Esophagus muscularis mucosa (tissue), 4 donors: ENCODE measurements at regions not wholly inside any gene's neighbourhood (a gene's known extent, or its start where the extent isn't known, plus 50 kb on each side); places are given as distances from the start of the nearest gene placed in this dataset.

ENCODE experiments used
- DNase-seq: peaks from one replicate; pipeline ENCODE4 v3.0.0-alpha.2; 2017; ENCODE audit errors: extremely low spot score
- H3K27ac ChIP-seq, 4 donors: fragments of 200-600 bp; sonication (generic); replicated peaks in 1 of 4; 1 replicate in 3 of 4; 2 replicates in 1 of 4; pipeline ENCODE4 v1.5.1; 2016 to 2019; ENCODE audit warnings: mild to moderate bottlenecking in 1 of 4
- H3K27me3 ChIP-seq, 4 donors: fragments of 200-600 bp; sonication (generic); one replicate each; pipeline versions ENCODE4 v1.5.1 to v1.6.0; 2016 to 2019
- H3K36me3 ChIP-seq, 4 donors: fragments of 200-600 bp; sonication (generic); one replicate each; pipeline ENCODE4 v1.5.1; 2016 to 2019
- H3K4me1 ChIP-seq, 4 donors: fragments of 200-600 bp; sonication (generic); one replicate each; pipeline ENCODE4 v1.5.1; 2016 to 2019
- H3K4me3 ChIP-seq, 4 donors: fragments of 200-600 bp; sonication (generic); 1 replicate in 2 of 4; 2 replicates in 2 of 4; pipeline ENCODE4 v1.5.1; 2016 to 2019; ENCODE audit warnings: mild to moderate bottlenecking in 4 of 4, moderate library complexity in 1 of 4
- H3K9me3 ChIP-seq, 4 donors: fragments of 200-600 bp; sonication (generic); 1 replicate in 3 of 4; 2 replicates in 1 of 4; pipeline ENCODE4 v1.5.1; 2016 to 2019
- EP300 ChIP-seq: sonication (generic); formaldehyde crosslinking; IDR thresholded peaks from one replicate; pipeline ENCODE4 v1.6.1; 2017; ENCODE audit warnings: antibody characterized with exemption
- POLR2A ChIP-seq: fragments of 450-650 bp; IDR thresholded peaks from one replicate; pipeline ENCODE4 v1.6.1; 2017; ENCODE audit warnings: antibody characterized with exemption, moderate library complexity, mild to moderate bottlenecking, low read depth
- POLR2AphosphoS5 ChIP-seq, 2 donors: sonication (generic); formaldehyde crosslinking; IDR thresholded peaks; one replicate each; pipeline ENCODE4 v1.6.1; 2017; ENCODE audit warnings: antibody characterized with exemption in 2 of 2
- WGBS: methylation state at CpG from one replicate; pipeline ENCODE4 v1.1.5; 2018; 5-methylcytosine and 5-hydroxymethylcytosine counted together
- intact Hi-C: fragments of 100-400 bp; cut with DNase I; formaldehyde crosslinking; loops from one replicate; pipeline ENCODE4 v1.15.1; 2023
- TF ChIP-seq, protein P1 (sequence below), 3 experiments: fragments of 200-600 bp in 2 of 3; fragments of 450-650 bp in 1 of 3; sonication (generic) in 2 of 3; IDR thresholded peaks; one replicate each; pipeline ENCODE4 v1.5.1; 2017 to 2019; ENCODE audit warnings: antibody characterized with exemption in 3 of 3, mild to moderate bottlenecking in 2 of 3, moderate library complexity in 1 of 3

DNA sequence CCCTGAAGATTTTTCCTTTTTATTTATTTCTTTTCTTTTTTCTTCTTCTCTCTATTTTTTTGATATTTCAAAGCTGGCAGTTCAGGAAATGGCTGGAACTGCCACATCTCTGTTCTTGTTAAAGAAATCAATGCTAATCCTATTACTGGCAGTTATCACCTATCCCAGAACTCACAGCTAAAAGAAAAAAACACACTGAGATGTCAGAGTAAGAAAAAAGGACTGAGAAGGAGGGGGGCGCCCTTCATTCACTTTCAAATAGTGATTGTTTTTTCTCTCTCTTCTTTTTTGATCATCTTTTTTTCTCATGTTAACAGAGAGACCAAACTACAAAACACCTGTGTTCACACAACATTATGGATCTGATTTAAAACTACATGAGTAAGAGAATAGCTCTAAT is 337.1 kb downstream of the IL20RB start:
- H3K4me3 ChIP-seq: no peak overlapping the region
- no peak for DNase-seq
- WGBS: 57% methylated on average over 1 of the region's 1 CpG
- TF ChIP-seq EP300 (no peak), POLR2AphosphoS5 (IDR thresholded peaks at IDR 0.05) (no peak), POLR2A (no peak)
- TF ChIP-seq, protein P1, sequence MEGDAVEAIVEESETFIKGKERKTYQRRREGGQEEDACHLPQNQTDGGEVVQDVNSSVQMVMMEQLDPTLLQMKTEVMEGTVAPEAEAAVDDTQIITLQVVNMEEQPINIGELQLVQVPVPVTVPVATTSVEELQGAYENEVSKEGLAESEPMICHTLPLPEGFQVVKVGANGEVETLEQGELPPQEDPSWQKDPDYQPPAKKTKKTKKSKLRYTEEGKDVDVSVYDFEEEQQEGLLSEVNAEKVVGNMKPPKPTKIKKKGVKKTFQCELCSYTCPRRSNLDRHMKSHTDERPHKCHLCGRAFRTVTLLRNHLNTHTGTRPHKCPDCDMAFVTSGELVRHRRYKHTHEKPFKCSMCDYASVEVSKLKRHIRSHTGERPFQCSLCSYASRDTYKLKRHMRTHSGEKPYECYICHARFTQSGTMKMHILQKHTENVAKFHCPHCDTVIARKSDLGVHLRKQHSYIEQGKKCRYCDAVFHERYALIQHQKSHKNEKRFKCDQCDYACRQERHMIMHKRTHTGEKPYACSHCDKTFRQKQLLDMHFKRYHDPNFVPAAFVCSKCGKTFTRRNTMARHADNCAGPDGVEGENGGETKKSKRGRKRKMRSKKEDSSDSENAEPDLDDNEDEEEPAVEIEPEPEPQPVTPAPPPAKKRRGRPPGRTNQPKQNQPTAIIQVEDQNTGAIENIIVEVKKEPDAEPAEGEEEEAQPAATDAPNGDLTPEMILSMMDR (IDR thresholded peaks at IDR 0.05): no peak
- no peaks in the 10 kb centered on the region for H3K9me3 ChIP-seq
- H3K27ac ChIP-seq: no peak overlapping the region
- intact Hi-C loops: no loop called here
- no peaks in the 10 kb centered on the region for H3K27me3 ChIP-seq
- no peaks in the 10 kb centered on the region for H3K4me1 ChIP-seq
- no peaks in the 10 kb centered on the region for H3K36me3 ChIP-seq

- Histone ChIP-seq H3K27me3 (no peaks in the 10 kb centered on the region), H3K36me3 (no peaks in the 10 kb centered on the region), H3K27ac (no peak overlapping the region), H3K4me3 (no peak overlapping the region), H3K4me1 (no peaks in the 10 kb centered on the region), H3K9me3 (no peaks in the 10 kb centered on the region)
- TF ChIP-seq POLR2AphosphoS5 (IDR thresholded peaks at IDR 0.05) (no peak), EP300 (no peak), POLR2A (no peak)
- TF ChIP-seq, protein P1 (IDR thresholded peaks at IDR 0.05): no peak
- intact Hi-C loops: no loop called here
- WGBS: 84% methylated on average over 3 of the region's 3 CpGs
- DNase-seq: no peak
These were observed 337.6 kb downstream of the IL20RB start for GRCh38 chr3:137295336-137295735.

DNA sequence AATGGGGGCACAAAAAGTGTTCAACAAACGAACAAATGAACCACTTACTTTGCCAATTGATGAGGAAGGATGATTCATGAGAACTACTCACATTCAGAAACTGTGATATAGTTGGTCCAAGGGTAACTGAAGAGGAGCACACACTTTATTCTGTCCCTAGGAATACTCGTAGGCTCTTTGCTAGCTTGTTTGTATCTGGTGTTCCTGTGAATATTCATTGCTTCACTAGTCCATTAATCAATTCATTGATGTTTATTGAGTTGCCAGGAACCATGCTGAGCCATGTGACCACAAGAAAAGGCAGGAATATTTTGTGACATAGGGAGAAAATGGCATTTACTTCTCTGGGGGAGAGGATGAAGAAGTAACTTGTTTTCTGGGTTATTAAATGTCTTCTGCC is 338.3 kb downstream of the IL20RB start:
- H3K27ac ChIP-seq: no peak overlapping the region
- DNase-seq: no peak
- no peaks in the 10 kb centered on the region for H3K9me3 ChIP-seq
- H3K4me3 ChIP-seq: no peak overlapping the region
- no peaks in the 10 kb centered on the region for H3K27me3 ChIP-seq
- H3K4me1 ChIP-seq: no peaks in the 10 kb centered on the region
- no peaks in the 10 kb centered on the region for H3K36me3 ChIP-seq
- intact Hi-C loops: no loop called here
- 52% methylated on average over 2 of the region's 2 CpGs for WGBS
- TF ChIP-seq POLR2A (no peak), EP300 (no peak), POLR2AphosphoS5 (IDR thresholded peaks at IDR 0.05) (no peak)
- TF ChIP-seq, protein P1 (IDR thresholded peaks at IDR 0.05): no peak

DNA sequence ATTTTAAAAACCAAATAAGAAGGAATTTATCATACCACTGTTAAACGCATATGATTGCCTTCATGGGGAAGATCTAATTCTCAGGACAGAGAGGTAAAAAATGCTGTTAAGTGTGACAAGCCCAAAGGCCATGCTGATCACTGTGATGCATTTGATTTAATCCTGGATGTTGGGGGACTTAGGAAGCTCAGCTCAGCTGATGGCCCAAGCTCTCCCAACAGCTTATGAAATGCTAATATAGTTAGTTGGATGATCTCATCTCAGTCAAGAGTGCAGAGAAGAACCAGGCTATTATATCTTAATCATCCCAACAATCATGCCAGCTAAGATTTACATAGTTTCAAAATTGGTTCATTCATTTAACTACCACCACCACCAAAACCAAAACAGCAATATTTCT is 340.0 kb downstream of the IL20RB start:
- DNase-seq: no peak

GRCh38 chr3:137300703-137301102 is 342.9 kb downstream of the IL20RB start:
- H3K27ac ChIP-seq: no peak overlapping the region
- no peaks in the 10 kb centered on the region for H3K9me3 ChIP-seq
- no peaks in the 10 kb centered on the region for H3K36me3 ChIP-seq
- WGBS: 79% methylated on average over 2 of the region's 2 CpGs
- no peak for DNase-seq
- H3K4me1 ChIP-seq: no peaks in the 10 kb centered on the region
- TF ChIP-seq EP300 (no peak), POLR2A (no peak)
- TF ChIP-seq, protein P1 (IDR thresholded peaks at IDR 0.05): no peak
- H3K27me3 ChIP-seq: no peaks in the 10 kb centered on the region
- H3K4me3 ChIP-seq: no peak overlapping the region
- intact Hi-C loops: no loop called here

More for the DNA sequence above, 340.0 kb downstream of the IL20RB start:
- Histone ChIP-seq H3K27ac (no peak overlapping the region), H3K9me3 (no peaks in the 10 kb centered on the region), H3K4me3 (no peak overlapping the region), H3K27me3 (no peaks in the 10 kb centered on the region), H3K4me1 (no peaks in the 10 kb centered on the region), H3K36me3 (no peaks in the 10 kb centered on the region)
- 69% methylated on average over 1 of the region's 1 CpG for WGBS
- intact Hi-C loops: no loop called here
- TF ChIP-seq EP300 (no peak), POLR2AphosphoS5 (IDR thresholded peaks at IDR 0.05) (no peak), POLR2A (no peak)
- TF ChIP-seq, protein P1 (IDR thresholded peaks at IDR 0.05): no peak
